Lung microvascular endothelial cell (primary cell): ENCODE measurements at regions not wholly inside any gene's neighbourhood (a gene's known extent, or its start where the extent isn't known, plus 50 kb on each side); places are given as distances from the start of the nearest gene placed in this dataset.

Experiments
- DNase-seq, 2 donors: peaks; one replicate each; pipeline versions ENCODE4 v3.0.0 to v3.0.0-alpha.2; 2010; ENCODE audit warnings: low read depth in 2 of 2

DNA sequence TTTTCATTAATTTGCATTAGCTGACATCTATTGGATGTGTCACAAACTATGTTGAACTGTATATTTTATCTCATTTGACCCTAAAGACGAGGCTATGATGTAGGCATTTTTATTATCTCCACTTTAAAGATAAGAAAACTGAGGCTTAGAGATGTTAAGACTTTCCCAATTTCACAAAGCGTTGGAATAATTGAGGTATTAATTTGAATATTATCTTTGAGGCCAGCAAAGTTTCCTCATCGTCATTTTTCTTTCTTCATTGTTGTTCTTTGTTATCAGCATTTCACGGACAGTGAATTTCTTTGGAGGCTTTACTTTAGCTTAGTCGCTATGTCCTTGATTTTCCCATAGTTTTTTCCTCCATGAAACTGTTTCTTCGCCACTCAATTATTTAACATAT is 227.5 kb upstream of the MYOCD start:
- DNase-seq, result no peak

GRCh38 chr17:12438813-12439586 is 226.7 kb upstream of the MYOCD start:
- no peak for DNase-seq

DNA sequence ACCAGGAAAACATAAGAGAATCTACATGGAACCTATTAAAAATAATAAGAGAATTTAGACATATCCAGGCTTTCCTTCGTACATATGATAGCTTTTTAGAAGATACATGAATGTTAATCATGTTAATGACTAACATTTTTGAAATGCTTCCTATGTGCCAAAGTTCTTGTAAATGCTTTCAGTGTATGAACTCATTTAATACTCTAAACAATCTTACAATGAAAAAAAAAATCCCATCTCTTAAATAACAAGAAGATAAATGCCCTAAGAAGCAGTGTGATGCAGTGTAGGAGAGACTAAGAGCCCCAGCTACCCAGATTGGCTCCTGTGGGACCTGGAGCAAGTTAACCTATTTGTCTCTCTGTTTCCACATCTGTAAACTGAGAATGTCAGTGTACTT is 220.4 kb upstream of the MYOCD start:
- no peak for DNase-seq

DNA sequence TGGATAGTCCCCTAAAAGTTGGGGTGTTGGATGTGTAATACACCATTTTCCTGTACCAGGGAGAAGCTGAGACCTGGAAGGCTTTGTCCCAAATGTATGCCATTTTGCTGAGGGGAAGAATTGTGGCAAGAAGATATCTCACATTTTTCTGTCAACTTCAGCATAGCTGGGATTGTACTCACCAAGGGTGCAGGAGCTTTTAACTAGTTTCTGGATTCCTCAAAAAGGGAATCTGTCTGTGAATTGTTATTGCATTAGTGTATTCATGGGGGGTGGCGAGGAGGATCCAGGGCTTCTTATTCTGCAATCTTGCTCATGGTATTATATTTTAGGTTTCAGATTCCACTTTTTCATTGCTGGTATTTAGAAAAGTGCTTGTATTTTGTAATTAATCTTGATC is 208.2 kb upstream of the MYOCD start:
- no peak for DNase-seq

GRCh38 chr17:12459736-12460135 is 206.0 kb upstream of the MYOCD start:
- no peak for DNase-seq

DNA sequence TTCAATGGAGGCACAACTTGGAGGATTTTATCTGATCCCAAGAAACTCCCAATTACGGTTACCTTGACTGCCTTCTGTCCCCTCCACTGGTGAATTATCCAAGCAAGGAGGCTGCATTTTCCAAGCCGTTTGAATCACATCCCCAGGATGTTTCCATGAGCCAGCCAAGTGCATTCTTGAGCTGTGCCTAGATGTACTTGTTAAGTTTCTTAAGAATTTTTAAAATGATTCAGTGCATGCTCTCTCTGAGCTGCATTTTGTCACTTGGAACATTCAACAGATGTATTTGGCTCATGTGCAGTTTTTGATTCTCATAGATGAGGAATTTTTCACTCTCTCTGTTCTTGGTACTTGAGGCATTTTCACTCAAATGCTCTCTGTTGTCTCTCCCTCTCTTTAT is 202.6 kb upstream of the MYOCD start:
- no peak for DNase-seq

GRCh38 chr17:12472252-12473173 is 193.2 kb upstream of the MYOCD start:
- no peak for DNase-seq

DNA sequence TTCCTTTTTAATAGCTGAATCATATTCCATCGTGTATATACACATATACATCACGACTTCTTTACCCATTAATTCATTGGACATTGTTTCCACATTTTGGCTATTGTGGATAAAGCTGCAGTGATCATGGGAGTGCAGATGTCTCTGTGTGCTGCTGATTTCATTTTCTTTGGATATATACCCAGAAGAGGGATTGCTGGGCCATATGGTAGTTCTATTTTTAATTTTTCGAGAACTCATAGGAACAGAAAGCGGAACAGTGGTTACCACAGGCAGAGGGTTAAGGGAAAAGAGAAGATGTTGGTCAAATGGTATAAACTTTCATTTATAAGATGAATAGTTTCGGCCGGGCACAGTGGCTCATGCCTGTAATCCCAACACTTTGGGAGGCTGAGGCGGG is 187.4 kb upstream of the MYOCD start:
- DNase-seq, result no peak

DNA sequence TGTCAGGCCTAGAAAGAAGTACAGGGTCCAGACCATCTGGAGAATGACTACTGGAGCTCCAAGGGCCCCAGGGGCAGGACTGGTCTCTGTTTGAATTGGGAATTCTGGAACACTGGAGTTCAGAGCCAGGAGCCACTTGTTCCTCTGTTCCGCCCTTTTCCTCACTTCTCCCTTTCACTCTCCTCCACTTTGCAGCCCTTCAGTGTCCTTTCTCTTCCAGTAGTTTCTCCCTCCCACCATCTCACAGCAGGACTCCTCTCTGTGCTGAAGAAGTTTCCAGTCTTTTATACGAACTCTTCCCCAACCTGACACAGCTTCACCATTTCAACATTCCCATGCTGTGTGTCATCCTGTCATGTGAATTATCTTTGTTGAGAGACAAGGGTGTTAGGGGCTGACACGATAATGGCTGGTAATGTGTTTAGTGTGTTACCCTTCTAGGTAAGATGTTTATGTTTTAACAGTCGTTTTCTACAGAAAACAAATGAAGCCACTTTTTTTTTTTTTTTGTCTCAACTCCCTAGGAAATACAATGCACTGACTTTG is 180.3 kb upstream of the MYOCD start:
- DNase-seq, result no peak

DNA sequence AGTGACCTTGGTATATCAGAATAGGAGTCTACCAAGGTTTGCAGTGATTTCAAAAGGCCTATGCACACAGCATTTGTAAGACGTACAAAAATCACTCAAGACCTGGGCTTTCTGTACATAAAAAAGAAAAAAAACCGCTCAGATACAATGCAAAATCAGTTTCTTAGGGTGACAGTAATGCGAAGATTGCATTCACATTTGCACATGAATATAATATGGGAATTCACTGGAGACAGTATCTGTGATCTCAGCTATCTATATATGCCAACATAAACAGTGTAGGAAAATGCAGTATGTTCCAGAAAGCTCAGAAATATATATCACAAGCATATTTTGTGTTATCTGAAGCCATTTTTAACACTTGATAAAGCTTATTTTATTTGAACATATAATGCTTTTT is 176.4 kb upstream of the MYOCD start:
- no peak for DNase-seq

DNA sequence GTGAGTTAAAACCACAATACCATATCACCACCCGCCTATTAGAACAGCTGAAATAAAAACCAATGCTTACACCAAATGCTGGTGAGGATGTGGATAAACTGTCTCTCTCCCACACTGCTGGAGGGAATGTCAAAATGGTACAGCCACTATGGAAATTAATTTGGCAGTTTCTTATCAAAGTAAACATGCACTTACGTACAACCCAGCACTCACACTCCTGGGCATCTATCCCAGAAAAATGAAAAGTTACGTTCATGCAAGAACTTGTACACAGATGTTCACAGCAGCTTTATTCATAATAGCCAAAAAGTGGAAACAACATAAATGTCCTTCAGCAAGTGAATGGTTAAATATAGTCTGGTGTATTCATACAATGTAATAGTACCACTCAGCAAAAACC is 173.2 kb upstream of the MYOCD start:
- DNase-seq, result peak in 1 of 2 donors; percentile 6

DNA sequence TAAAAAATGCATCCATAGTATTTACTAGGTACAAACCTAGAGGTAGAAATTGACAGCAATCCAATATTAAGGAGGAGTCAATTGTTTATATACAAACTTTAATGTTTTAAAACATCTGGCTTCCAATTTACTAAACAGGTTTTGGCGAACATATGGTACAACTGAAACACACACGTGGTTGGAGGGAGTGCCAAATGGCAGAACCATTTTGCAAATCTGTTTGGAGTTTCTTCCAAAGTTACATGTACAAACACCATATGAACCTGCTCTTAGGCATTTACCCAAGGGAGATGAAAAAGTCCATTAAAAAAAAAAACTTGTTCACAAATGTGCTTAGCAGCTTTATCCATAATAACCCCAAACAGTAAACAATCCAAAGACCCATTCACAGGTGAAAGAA is 159.8 kb upstream of the MYOCD start:
- no peak for DNase-seq

DNA sequence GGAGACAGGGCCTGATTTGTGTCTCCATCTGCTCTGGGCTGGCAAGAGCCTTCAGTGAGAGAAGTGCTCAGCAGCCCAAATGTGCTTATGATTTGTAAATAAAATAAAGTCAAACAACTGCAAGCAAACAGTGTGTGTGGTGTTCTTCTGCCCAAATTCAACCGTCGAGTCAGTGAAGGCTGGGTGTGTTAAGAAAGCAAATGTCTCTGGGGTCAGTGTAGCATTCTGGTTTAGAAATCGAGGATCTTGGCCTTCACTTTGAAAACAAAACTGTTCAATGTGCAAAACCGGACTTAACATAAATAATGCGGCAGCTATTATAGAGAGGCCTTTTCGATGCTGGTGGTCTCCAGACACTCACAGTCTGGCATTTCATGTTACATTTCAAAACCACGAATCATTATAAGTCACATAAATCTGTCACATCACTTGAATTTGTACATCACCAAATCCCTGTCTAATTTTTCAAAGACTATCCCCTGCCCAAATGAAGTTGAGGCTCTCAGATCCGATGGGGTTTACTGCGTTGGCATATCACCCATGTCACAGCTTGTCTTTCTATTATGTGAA is 158.6 kb upstream of the MYOCD start:
- no peak for DNase-seq

- DNase-seq, result no peak
Observed at GRCh38 chr17:12509801-12510200, 155.9 kb upstream of the MYOCD start.

DNA sequence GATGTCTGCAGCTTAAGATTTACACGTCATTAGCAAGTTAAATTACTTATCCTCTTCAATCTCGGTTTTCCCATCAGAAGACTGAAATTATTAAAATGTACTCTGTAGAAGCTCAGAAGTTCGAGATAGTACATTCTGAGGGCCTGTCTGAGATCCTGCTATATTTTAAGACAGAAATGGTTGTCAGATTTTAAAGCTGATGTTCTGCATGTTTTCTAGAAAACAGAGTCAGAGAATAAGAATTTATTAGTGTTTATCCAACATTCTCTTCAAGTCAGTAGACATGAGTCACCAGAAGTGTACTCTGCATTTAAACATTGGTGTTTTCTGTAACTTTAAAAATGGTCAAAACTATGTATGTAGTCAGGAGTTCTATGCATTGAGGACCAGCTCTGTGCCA is 155.2 kb upstream of the MYOCD start:
- no peak for DNase-seq

DNA sequence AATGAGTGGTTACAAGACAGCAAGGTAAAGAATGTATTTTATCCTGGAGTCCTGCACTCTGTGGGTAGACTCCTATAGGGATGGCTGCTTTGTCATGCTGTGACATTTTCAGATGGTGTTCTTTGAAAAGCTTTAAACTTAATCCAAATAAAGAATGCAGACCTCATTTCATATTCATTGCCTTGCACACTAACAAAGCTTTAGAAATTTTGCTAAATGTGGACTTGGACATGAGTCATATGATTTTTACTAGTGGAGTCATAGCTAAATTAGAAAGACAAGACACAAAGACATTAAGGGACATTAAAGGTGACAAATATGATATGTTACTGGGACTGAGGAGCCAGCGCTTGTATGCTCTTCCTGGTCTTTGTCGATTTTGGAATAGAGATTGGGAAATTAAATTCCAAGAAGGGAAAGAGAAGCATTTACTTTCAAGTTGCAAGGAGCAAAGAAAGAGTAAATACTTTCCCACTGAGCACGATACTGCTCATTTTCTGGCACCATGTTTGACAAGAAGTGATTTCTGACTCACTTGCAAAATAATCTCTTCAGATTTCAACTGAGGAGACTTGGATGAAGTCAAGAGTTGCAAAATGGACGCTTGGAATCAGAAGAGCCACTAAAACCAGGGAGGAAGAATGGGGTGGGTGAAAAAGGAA is 152.9 kb upstream of the MYOCD start:
- no peak for DNase-seq

DNA sequence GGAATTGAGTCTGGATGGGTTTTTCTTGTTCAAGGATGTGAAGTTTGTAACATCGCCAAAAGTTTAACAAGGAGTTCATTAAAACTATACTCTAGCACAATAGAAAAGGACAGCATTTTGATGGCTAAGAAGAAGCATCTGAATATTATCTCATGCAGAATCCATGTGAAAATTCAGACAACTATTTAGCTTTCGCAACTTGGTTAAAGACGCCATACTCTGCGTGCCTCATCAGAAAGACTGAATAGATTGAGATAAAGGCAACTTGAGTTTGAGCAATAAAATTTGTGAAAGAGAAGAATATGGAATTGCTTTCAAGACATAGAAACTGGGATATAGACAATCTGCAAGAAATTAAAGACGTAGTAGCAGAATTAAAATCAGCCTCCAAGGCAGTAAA is 151.1 kb upstream of the MYOCD start:
- no peak for DNase-seq

DNA sequence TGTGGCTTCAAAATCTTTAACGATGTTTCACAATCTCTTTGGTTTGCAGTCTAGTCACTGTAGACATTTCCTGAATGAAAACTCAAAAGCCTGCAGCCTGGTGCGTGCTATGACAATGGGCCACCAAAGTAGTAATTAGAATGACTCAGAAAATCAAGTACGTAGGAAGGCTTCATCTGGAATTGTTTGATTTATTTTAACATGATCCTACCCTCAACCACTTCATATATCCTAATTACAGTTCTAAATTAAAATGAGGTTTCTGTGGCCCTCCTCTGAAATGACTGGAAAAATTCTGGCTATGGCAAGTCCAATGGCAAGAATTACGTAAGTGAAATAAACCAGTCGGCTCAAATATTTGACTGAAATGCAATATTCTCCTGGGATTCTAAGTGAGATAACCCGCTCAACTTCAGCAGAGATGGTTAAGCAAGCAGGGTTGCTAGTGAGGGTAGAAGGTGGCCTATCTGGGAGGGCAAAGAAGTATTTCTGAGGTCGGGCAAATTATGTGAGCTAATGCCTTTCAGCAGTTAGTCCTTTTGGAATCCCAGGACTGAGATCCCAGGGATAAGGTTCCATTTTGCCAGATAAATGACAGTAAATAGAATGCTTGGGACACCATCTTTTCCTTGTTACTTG is 145.6 kb upstream of the MYOCD start:
- no peak for DNase-seq

DNA sequence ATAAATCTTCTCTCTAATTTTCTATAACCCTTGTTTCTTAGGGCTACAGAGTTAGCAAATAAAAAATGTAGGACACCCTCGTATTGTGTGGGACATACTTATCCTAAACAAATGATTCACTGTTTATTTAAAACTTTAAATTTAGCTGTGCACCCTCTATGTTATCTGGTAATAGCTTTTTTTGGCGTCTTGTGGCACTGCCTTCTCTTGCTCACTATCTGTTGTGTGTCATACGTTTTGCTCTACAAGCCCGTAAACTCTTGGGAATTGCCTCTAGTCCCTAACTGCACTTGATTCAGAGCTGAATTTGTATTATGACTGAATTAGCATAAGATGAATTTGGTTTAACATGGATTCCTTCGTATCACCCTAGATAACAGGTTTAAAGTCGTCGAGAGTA is 144.3 kb upstream of the MYOCD start:
- no peak for DNase-seq

DNA sequence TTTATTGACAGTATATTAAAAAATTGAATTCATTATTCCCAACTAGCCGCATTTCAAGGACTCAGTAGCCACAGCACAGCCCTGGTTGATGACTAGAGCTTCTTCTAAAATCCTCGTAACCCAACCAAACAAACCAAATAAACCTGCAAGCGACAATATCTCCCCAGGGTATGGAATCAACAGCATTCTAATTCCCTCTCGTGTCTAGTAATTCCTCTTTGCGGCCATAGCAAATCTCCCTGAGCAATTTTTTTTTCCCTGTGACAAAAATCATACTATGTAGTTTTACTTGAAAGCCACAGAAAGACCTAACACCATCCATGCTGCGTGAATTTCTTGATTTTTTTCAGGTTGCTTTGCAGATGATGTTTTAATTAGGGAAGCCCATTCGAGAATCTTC is 143.4 kb upstream of the MYOCD start:
- DNase-seq, result no peak

DNA sequence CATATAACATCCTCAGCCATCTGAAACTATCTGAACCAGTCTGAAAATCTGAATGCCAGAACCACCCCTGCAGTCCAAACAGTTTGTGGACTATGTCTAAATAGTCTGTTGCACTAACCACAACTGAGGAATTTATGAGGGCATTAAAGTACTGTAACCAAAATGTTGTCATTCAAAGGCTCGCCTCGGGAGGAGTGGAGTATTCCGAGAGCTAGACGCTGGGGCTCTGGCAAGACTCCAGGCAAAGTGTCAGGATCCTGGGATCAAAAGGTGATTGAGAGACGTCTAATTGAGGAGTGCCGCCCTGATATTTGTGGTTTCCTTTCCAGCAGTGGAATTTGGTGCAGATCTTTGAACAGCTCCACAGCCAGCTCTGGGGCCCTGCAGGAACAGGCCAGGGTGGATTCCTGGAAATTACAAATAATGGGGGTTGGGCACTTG is 142.9 kb upstream of the MYOCD start:
- no peak for DNase-seq
